HG02642 (cell line): ENCODE measurements at regions not wholly inside any gene's neighbourhood (a gene's known extent, or its start where the extent isn't known, plus 50 kb on each side); places are given as distances from the start of the nearest gene placed in this dataset.

ENCODE experiments used
- ATAC-seq: cut with Tn5 transposase; IDR thresholded peaks from one replicate; pipeline ENCODE4 v1.9.1; 2021; ENCODE audit warnings: mild to moderate bottlenecking; ENCODE audit not compliant: unreplicated experiment, poor library complexity

GRCh38 chr11:39165021-39165420, 2294.4 kb downstream of the LRRC4C start:
- ATAC-seq = no peak

GRCh38 chr11:39149214-39149613, 2310.2 kb downstream of the LRRC4C start:
- ATAC-seq = no peak

DNA sequence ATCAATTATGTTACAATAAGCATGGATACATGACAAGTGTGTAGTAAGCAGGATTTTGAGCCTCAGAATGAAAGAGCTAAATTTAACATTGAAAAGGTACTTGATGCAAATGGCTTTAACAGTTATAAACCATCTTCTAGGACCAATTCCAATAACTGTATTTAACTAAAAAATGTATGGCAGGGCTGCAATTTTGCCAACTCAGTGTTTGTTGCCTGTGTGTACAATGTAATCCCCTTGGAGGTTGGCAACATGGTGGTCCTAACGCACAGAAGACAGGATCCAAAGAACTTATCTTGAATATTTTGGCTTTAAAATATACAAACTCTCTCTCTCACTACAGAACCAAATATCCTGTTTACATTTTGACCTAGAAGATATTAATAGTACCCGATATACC, 2314.1 kb downstream of the LRRC4C start:
- no peak for ATAC-seq

DNA sequence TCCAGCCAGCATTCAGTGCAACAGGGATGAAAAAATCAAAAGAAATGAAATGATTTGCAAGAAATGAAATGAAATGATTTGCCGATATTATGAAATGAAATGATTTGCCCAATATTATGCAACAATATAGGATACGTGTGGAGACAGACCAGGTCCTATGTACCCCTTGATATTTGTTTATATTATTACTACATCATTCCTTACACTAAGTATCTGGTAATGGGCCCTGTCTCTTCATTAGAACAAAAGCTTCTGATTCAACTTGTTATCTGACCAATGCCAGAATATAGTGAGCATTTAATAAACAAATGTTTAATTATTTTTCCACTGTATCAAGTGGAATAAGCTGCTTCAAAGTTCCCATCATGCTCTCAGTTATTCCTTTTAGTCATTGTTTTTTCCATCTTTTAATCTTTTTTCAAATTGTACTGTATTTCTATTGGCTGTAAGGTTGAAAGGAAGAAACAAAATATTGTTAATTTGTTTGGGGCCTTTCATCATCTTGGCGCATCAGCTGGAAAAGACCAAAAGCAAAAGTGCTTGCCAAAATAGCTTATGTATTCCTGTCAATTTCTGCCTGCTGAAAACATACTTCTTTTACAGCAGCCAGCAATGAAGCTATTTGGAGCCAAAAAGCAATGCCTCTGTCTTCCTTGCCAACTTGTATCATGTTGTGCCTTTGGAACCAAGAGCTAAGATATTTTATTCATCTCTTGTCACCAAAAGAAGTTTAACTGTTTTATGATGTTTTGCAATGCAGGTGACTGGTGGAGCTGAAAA, 2314.9 kb downstream of the LRRC4C start:
- no peak for ATAC-seq

- ATAC-seq = no peak
Measured at GRCh38 chr11:39139581-39139980, 2319.9 kb downstream of the LRRC4C start.

DNA sequence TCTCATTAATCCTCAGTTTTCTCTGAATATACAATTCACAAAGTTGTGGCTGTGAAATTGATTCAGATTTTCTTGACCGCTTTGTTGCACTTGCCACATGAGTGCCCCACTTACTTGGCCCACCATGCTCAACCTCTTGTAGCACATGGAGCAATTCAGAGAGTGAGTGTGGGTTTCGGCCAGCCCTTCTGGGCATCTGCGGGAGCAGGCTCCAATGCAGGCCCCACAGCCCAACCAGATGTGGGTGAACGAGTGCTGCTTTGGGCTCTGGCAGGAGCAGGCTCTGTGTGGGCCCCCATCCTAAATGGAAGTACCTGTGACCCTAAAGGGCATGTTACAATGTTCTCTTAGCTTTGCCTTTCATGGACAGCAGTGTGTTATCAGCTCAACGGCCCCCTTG, 2338.6 kb downstream of the LRRC4C start:
- no peak for ATAC-seq

DNA sequence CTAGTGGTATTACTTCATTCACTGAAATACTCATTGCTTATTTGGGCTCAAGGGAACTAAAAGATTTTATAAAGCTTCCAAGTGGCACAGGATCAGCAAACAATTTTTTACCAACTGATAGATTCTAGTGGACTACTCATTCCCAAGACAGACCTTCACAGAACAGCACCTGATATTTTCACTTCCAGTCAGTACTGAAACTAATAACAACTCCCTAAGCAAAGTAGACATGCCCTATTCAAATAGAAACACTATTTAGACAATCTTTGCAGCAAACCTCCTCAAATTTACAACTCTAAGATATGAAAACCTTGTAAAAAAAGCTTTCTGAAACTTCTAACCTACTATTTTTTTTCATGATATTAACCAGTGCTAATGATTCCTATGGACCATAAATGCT, 2345.8 kb downstream of the LRRC4C start:
- ATAC-seq = no peak

DNA sequence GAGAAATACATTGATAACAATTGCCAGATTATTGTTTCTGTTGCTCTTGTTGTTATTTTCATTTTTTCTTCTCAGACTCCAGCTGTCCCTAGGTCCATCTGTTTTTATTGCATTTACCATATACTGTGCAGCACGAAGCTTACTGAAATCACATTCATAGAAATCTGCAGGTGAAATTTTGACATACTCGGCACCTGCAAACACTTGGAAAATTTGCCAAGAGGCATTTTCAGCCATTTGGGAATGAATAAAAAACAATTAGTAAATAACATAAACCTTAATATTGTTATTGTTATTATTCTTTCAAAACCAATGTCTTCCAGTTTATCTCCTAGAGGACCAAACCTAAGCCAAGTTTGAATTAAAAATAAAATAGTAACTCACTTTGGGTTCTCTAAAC, 2357.2 kb downstream of the LRRC4C start:
- no peak for ATAC-seq

GRCh38 chr11:39078465-39078864, 2381.0 kb downstream of the LRRC4C start:
- no peak for ATAC-seq

- ATAC-seq = no peak
Measured at GRCh38 chr11:39037611-39038010, 2421.8 kb downstream of the LRRC4C start.

- ATAC-seq = no peak
Measured at GRCh38 chr11:39036021-39036420, 2423.4 kb downstream of the LRRC4C start.

- no peak for ATAC-seq
Measured at GRCh38 chr11:39021539-39021938, 2423.5 kb upstream of the RAG2 start.

GRCh38 chr11:39011797-39012196, 2413.8 kb upstream of the RAG2 start:
- ATAC-seq = no peak

DNA sequence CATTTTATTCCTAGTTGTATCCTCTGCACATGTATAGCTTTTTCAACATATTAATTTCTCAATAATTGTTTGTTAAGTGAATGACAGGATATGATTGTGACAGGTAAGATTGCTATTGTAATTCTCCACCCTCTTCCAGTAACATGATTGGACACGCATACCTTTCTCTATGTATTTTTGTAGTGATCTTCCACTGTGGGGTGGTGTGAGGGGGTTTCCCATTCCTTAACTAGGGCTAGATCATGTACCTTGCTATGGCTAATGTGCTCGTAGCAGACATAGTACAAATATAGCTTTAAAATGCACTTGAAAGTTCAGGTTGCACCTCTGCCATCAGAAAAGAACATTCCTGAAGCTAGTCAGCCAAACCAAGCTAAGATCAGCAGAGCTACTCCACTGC, 2392.8 kb upstream of the RAG2 start:
- no peak for ATAC-seq

DNA sequence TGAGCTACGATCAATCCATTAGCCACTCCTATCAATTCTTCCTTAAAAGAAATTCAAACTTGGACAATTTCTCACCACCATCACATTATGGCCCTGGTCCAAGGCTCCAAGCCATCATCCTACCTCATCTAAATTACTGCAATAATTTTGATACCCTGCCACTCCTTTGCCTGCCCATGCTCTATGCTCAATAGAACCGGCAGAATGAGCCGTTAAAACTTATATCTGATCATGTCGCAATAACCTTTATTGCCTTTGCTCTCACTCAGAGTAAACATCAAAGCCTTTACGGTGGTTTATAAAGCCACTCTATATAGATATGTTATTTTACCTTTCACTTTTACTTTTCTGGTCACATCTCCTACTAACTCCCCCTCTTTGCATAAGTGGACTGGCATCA, 2392.1 kb upstream of the RAG2 start:
- ATAC-seq = no peak

- ATAC-seq = no peak
Measured at GRCh38 chr11:38988908-38989307, 2390.9 kb upstream of the RAG2 start.

DNA sequence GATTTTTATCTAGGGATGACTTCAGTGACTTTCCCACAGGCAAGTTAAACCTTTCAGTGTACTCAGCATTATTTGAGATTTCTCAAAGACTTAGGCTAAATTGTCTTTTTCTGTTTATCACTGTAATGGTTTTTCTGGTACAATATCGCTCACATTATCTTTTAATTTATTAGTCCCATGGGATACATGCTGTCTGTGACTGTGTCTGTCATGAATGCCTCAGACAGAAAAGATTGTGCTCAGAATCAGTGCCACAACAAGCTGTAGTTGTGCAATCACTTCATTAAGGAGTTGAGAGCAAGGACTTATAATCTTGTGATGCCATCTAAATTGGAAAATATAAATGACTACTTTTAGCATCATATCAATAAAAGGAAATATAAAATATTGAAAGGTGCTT, 2374.2 kb upstream of the RAG2 start:
- no peak for ATAC-seq

DNA sequence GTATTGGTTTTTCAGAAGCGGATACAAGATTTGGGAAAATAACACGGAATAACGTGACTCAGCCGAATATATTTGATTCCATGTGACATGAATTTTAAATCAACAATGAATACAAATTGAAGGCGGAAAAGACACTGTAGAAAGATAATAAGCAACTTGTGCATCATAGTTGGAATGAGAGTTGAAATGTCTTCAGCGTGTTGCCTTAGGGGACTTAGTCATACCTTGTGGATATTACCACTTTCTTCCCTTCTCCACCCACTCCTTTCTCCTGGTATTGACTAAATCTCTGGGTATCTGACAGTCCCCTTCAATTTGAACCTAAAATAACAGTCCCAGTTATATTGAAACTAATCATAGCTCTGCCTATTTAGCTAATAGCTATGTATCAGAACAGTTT, 2373.1 kb upstream of the RAG2 start:
- no peak for ATAC-seq

DNA sequence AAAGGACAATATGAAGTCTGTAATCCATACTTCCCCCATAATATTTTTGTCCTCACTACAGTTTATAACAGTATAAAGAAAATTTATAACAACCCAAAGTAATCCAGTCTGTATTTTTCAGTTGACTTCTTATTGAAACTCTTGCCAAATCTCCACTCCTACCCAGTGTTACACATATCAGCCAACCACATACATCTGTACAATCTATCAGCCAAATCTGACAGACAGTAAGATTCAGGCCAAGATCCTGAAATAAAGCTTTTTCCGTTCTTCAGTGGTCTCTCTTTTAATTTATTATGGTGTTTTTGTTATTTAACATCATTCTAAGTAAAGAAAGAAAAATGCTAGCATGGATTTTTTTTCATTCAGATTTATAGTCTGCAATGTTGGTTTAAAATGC, 2370.9 kb upstream of the RAG2 start:
- no peak for ATAC-seq

DNA sequence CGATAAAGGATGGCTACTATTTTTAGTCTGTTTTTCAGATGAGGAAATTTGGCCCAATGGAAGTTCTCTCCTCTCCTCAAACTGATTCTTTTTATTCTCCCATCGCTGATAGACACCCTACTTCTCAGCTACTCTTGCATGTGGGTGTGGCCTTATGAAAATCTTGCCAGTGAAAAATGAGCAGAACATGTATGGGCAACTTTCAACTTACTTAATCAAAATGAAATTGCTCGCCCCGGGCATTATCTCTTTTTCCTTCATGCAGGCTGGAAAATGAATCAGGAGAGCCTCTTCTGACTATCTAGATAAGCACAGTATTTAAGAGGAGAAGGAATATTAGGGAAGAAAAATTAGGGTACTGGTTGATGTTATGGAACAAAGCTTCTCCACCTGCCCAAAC, 2354.7 kb upstream of the RAG2 start:
- ATAC-seq = no peak

- ATAC-seq = no peak
Measured at GRCh38 chr11:38950867-38951266, 2352.8 kb upstream of the RAG2 start.

GRCh38 chr11:38948392-38948791, 2350.4 kb upstream of the RAG2 start:
- ATAC-seq = no peak

GRCh38 chr11:38937709-38938108, 2339.7 kb upstream of the RAG2 start:
- no peak for ATAC-seq
